Dedifferentiated amniotic fluid mesenchymal stem cell (primary cell): ENCODE measurements at regions not wholly inside any gene's neighbourhood (a gene's known extent, or its start where the extent isn't known, plus 50 kb on each side); places are given as distances from the start of the nearest gene placed in this dataset.
"Not testable (repeated sequence)": the region's sequence is repeated elsewhere in the genome, so short reads cannot be mapped to it uniquely, and the experiment has no call there.

Experiments used
- DNase-seq: peaks from one replicate; pipeline ENCODE4 v3.0.0-alpha.2; 2016; ENCODE audit errors: extremely low spot score

DNA sequence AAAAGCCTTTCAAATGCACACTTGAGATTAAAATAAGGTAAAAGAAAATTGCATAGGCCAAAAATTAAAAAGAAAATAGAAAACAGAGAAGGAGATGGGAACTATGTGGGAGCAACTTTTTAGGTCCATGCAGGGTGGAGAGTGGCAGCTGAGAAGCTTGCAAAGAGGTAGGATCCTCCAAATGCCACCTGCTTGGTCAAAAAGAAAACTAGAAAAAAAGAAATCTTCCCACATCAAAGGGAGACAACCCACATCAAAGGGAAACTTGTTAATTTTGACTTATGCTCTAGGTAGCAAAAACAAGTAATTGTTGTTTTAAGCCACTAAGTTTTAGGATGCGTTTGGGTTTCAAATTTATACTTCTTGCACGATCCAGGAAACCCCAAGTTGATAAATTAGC, 342.9 kb downstream of the IL20RB start:
- DNase-seq: no peak

DNA sequence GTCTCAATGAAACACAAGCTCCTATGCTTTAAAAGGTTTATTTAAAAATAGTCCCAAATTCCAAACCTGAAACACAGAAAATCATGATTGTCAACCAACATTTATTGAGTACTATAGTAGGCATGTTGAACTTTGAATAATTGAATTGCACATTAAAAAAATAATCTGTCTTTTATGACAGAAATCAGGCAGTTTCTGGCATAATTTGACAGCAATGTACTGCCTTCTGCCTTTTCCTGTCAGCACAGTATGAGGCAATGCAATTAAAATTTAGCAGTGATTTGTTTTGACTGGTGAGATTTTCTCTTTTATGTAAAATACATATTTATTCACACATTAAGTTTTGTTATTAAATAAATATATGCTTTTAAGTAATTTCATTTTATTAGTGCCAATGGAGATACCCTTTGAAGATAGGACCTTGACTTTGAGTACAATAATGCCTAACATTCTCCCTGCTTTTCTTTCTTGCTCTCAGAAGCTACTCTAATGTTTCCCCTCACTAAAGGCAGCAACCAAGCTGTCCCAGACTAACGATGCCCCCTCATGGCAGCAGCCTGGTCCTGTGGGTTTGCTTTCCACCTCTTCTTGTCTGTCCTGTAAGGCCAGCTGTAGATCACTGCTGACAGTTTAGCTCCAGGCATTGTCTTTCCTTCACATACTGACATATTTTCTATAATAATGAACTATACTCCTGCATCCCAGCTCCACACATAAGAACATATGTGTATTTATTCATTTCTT, 346.7 kb downstream of the IL20RB start:
- no peak for DNase-seq

GRCh38 chr3:137324114-137324513, 366.3 kb downstream of the IL20RB start:
- DNase-seq: no peak

- DNase-seq: no peak
Measured at GRCh38 chr3:137325170-137325569, 367.4 kb downstream of the IL20RB start.

GRCh38 chr3:137325934-137326333, 368.2 kb downstream of the IL20RB start:
- no peak for DNase-seq

- DNase-seq: no peak
Measured at GRCh38 chr3:137329594-137329993, 371.8 kb downstream of the IL20RB start.

GRCh38 chr3:137330246-137330645, 372.5 kb downstream of the IL20RB start:
- no peak for DNase-seq

- DNase-seq: no peak
Measured at GRCh38 chr3:137332297-137332696, 374.5 kb downstream of the IL20RB start.

GRCh38 chr3:137335478-137335877, 377.7 kb downstream of the IL20RB start:
- DNase-seq: no peak

GRCh38 chr3:137338400-137338799, 380.6 kb downstream of the IL20RB start:
- DNase-seq: not testable (repeated sequence)

DNA sequence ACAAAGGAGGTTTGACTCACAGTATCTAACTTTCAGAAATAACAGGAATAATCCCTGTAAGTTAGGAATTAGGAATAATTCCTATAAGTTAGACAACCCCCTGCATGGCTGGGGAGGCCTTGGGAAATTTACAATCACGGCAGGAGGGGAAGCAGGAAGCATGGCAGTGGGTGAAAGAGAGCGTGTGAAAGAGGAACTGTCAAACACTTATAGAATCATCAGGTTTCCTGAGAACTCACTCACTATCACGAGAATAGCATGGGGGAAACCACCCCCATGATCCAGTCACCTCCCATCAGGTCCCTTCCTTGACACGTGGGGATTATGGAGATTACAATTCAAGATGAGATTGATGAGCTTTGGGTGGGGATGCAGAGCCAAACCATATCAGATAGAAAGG, 385.5 kb downstream of the IL20RB start:
- no peak for DNase-seq

DNA sequence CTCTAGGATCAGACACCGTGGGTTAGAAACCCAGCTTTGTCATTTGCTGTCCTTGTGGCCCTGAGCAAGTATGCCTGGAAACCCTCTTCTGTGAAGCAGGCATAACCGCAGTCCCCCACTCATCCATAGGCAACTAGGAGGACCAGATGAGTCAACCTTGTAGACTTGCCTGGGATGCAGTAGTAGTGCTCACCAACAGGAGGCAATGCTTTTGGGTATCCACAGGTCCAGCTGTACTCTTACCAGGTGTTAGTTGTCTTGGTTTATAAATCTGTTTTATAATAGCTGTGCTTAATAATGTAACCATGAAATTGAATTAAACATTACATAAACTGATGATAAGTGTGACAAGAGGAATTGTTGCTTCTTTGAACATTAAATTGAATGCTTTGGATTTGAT, 389.3 kb downstream of the IL20RB start:
- no peak for DNase-seq

- no peak for DNase-seq
Measured at GRCh38 chr3:137347817-137348368, 390.1 kb downstream of the IL20RB start.

GRCh38 chr3:137348936-137349335, 391.2 kb downstream of the IL20RB start:
- DNase-seq: no peak

GRCh38 chr3:137349557-137350348, 392.0 kb downstream of the IL20RB start:
- no peak for DNase-seq

DNA sequence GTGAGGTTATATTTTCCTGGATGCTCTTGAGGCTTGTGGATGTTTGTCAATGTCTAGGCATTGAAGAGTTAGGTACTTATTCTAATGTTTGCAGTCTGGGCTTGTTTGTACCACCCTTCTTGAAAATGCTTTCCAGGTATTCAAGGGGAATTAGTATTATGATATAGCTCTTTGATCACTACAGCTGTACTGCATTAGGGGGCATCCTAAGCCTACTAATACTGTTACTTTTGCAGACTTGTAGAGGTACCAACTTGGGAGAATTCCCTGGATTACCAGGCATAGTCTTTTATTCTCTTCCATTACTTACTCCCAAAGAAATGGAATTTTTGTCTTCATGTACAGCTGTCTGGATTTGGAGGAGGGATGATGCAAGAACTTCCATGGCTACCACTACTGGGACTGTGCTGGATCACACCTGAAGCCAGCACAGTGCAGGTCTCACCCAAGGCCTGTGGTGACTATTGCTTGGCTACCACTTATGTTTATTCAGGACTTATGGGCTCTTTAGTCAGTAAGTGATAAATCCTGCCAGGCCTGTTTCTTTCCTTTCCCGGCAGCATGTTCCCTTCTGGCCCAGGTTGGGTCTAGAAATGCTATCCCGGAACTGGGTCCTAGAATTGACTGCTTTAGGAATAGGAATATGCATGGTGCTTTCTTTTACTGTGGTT, 402.9 kb downstream of the IL20RB start:
- DNase-seq: no peak

DNA sequence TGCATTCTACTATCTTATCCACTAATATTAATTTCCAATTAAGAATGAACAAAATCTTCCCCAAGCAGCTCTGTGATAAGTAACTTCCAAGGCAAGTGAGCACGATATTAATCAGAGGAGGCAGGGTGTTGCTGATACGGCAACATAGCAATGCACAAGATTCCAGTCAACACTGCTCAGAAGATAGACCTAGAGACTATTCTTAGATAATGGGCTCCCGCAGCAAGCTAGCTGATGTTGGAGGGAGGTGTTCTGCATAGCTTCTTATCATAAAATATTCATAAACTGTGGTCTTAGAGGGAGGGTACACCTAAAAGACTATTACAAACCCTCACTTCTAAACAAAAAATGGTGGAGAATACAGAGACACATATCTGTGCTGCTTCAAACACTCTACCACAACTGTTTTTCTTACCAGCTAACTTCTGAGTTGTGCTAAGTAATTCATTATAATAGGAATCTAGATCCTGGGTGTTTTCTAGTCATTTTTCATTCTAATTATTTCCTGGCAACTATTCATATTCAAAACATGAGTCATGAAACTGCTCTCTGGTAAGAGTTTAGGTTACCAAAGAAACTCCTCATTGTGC, 382.0 kb upstream of the SOX14 start:
- DNase-seq: peak; percentile 11

DNA sequence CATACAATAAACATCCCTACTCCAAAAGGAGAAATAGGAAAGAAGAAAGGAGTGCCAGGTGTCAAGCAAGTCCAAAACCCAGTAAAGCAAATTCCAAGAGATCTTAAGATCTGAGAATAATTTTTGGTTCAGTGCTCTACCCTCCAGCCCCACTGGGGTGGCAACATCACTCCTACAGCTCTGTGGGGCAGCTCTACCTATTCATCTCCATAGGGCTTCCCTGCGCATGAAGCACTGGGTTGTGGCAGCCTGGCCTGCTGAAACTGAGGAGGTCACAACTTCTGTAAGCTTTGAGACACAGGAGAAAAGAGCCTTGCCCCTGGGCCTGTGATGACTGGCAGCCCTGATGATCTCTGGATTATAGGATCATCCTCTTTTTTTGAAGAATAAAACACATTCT, 378.2 kb upstream of the SOX14 start:
- no peak for DNase-seq

DNA sequence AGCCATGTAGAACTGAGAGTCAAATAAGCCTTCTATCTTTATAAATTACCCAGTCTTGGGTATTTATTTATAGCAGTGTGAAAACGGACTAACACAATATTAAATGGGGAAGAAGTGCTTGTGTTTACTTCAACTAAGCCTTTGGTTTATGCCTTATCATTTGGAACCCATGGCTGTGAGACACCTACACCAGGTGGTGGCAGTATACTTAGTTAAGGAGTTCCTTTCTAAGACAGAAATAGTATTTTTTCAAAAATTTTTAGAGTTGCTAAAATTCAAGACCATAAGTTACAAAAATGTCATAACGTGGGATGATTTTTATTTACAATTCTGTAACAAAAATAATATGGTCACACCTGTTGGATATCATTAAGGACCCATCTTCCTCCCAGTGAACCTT, 354.5 kb upstream of the SOX14 start:
- no peak for DNase-seq

DNA sequence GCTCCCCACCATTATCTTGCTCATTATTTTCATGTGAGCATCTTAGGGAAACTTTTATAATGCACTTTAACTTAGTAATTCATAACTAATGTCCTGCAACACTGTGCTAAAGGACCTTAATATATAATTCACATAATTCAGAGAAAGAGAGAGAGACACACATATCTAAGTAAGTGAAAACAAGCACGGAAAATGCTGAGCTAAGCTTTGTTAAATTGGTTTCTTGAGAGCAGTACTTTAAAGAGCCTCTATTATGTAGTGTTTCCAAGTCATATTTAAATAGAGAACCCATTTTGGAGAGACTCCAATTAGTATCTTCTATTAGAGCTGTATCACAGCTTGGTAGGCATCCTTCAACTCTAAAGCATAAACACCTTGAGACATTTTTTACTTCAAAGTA, 354.1 kb upstream of the SOX14 start:
- no peak for DNase-seq

GRCh38 chr3:137420198-137420995, 343.7 kb upstream of the SOX14 start:
- DNase-seq: no peak
